Esophagus muscularis mucosa (tissue), 4 donors: ENCODE measurements at regions not wholly inside any gene's neighbourhood (a gene's known extent, or its start where the extent isn't known, plus 50 kb on each side); places are given as distances from the start of the nearest gene placed in this dataset.
A peak's percentile ranks its signal among the peaks of the same experiment; 100 is the strongest.

Experiments
- DNase-seq: peaks from one replicate; pipeline ENCODE4 v3.0.0-alpha.2; 2017; ENCODE audit errors: extremely low spot score
- H3K27ac ChIP-seq, 4 donors: fragments of 200-600 bp; sonication (generic); replicated peaks in 1 of 4; 1 replicate in 3 of 4; 2 replicates in 1 of 4; pipeline ENCODE4 v1.5.1; 2016 to 2019; ENCODE audit warnings: mild to moderate bottlenecking in 1 of 4
- H3K27me3 ChIP-seq, 4 donors: fragments of 200-600 bp; sonication (generic); one replicate each; pipeline versions ENCODE4 v1.5.1 to v1.6.0; 2016 to 2019
- H3K36me3 ChIP-seq, 4 donors: fragments of 200-600 bp; sonication (generic); one replicate each; pipeline ENCODE4 v1.5.1; 2016 to 2019
- H3K4me1 ChIP-seq, 4 donors: fragments of 200-600 bp; sonication (generic); one replicate each; pipeline ENCODE4 v1.5.1; 2016 to 2019
- H3K4me3 ChIP-seq, 4 donors: fragments of 200-600 bp; sonication (generic); 1 replicate in 2 of 4; 2 replicates in 2 of 4; pipeline ENCODE4 v1.5.1; 2016 to 2019; ENCODE audit warnings: mild to moderate bottlenecking in 4 of 4, moderate library complexity in 1 of 4
- H3K9me3 ChIP-seq, 4 donors: fragments of 200-600 bp; sonication (generic); 1 replicate in 3 of 4; 2 replicates in 1 of 4; pipeline ENCODE4 v1.5.1; 2016 to 2019
- CTCF ChIP-seq, 3 experiments: fragments of 200-600 bp in 2 of 3; fragments of 450-650 bp in 1 of 3; sonication (generic) in 2 of 3; IDR thresholded peaks; one replicate each; pipeline ENCODE4 v1.5.1; 2017 to 2019; ENCODE audit warnings: antibody characterized with exemption in 3 of 3, mild to moderate bottlenecking in 2 of 3, moderate library complexity in 1 of 3
- EP300 ChIP-seq: sonication (generic); formaldehyde crosslinking; IDR thresholded peaks from one replicate; pipeline ENCODE4 v1.6.1; 2017; ENCODE audit warnings: antibody characterized with exemption
- POLR2A ChIP-seq: fragments of 450-650 bp; IDR thresholded peaks from one replicate; pipeline ENCODE4 v1.6.1; 2017; ENCODE audit warnings: antibody characterized with exemption, moderate library complexity, mild to moderate bottlenecking, low read depth
- POLR2AphosphoS5 ChIP-seq, 2 donors: sonication (generic); formaldehyde crosslinking; IDR thresholded peaks; one replicate each; pipeline ENCODE4 v1.6.1; 2017; ENCODE audit warnings: antibody characterized with exemption in 2 of 2
- WGBS: methylation state at CpG from one replicate; pipeline ENCODE4 v1.1.5; 2018; 5-methylcytosine and 5-hydroxymethylcytosine counted together
- intact Hi-C: fragments of 100-400 bp; cut with DNase I; formaldehyde crosslinking; loops from one replicate; pipeline ENCODE4 v1.15.1; 2023

GRCh38 chr5:10085185-10085584 is 164.5 kb downstream of the ATPSCKMT start:
- intact Hi-C loops: no loop called here
- Histone ChIP-seq H3K4me3 (no peak overlapping the region), H3K27ac (no peak overlapping the region), H3K4me1 (no peaks in the 10 kb centered on the region), H3K36me3 (no peaks in the 10 kb centered on the region), H3K9me3 (peaks cover 0 to 4% (median 3%) of the 10 kb centered on the region in 4 donors), H3K27me3 (no peaks in the 10 kb centered on the region)
- no peak for TF ChIP-seq CTCF (IDR thresholded peaks at IDR 0.05)
- no peak for TF ChIP-seq EP300
- no peak for TF ChIP-seq POLR2AphosphoS5 (IDR thresholded peaks at IDR 0.05)
- TF ChIP-seq POLR2A: no peak
- WGBS: 75% methylated on average over 2 of the region's 5 CpGs
- peak; percentile 39 for DNase-seq

GRCh38 chr5:10081584-10081983 is 168.1 kb downstream of the ATPSCKMT start:
- TF ChIP-seq EP300 (no peak), POLR2AphosphoS5 (IDR thresholded peaks at IDR 0.05) (no peak), CTCF (IDR thresholded peaks at IDR 0.05) (no peak), POLR2A (no peak)
- WGBS: 89% methylated on average over 4 of the region's 4 CpGs
- no peaks in the 10 kb centered on the region for H3K36me3 ChIP-seq
- no peak overlapping the region for H3K27ac ChIP-seq
- peaks cover 0 to 11% (median 0%) of the 10 kb centered on the region in 4 donors for H3K27me3 ChIP-seq
- no peaks in the 10 kb centered on the region for H3K4me1 ChIP-seq
- DNase-seq: peak; percentile 70
- H3K4me3 ChIP-seq: no peak overlapping the region
- intact Hi-C loops: no loop called here
- H3K9me3 ChIP-seq: no peaks in the 10 kb centered on the region

- H3K9me3 ChIP-seq: no peaks in the 10 kb centered on the region
- DNase-seq: no peak
- TF ChIP-seq POLR2AphosphoS5 (IDR thresholded peaks at IDR 0.05) (no peak), POLR2A (no peak), EP300 (no peak)
- peaks cover 0 to 11% (median 0%) of the 10 kb centered on the region in 4 donors for H3K27me3 ChIP-seq
- WGBS: 57% methylated on average over 11 of the region's 11 CpGs
- no peaks in the 10 kb centered on the region for H3K36me3 ChIP-seq
- H3K27ac ChIP-seq: no peak overlapping the region
- no peak overlapping the region for H3K4me3 ChIP-seq
- intact Hi-C loops: no loop called here
- H3K4me1 ChIP-seq: no peaks in the 10 kb centered on the region
Measured at GRCh38 chr5:10077791-10078545, 171.7 kb downstream of the ATPSCKMT start.

- Histone ChIP-seq H3K27ac (no peak overlapping the region), H3K9me3 (no peaks in the 10 kb centered on the region), H3K4me1 (no peaks in the 10 kb centered on the region), H3K36me3 (no peaks in the 10 kb centered on the region), H3K4me3 (no peak overlapping the region), H3K27me3 (peaks cover 0 to 11% (median 0%) of the 10 kb centered on the region in 4 donors)
- WGBS: 80% methylated on average over 7 of the region's 8 CpGs
- no peak for TF ChIP-seq EP300
- no peak for TF ChIP-seq CTCF (IDR thresholded peaks at IDR 0.05)
- TF ChIP-seq POLR2AphosphoS5 (IDR thresholded peaks at IDR 0.05): no peak
- no peak for TF ChIP-seq POLR2A
- DNase-seq: no peak
- intact Hi-C loops: no loop called here
Measured at GRCh38 chr5:10073441-10074104, 176.1 kb downstream of the ATPSCKMT start.

GRCh38 chr5:10069637-10070313 is 179.9 kb downstream of the ATPSCKMT start:
- no peak for DNase-seq
- H3K36me3 ChIP-seq: no peaks in the 10 kb centered on the region
- H3K4me1 ChIP-seq: no peaks in the 10 kb centered on the region
- WGBS: 76% methylated on average over 4 of the region's 4 CpGs
- intact Hi-C loops: no loop called here
- no peak overlapping the region for H3K27ac ChIP-seq
- no peak for TF ChIP-seq CTCF (IDR thresholded peaks at IDR 0.05)
- TF ChIP-seq POLR2A: no peak
- TF ChIP-seq EP300: no peak
- TF ChIP-seq POLR2AphosphoS5 (IDR thresholded peaks at IDR 0.05): no peak
- H3K27me3 ChIP-seq: no peaks in the 10 kb centered on the region
- no peaks in the 10 kb centered on the region for H3K9me3 ChIP-seq
- no peak overlapping the region for H3K4me3 ChIP-seq
